NCI-H2196 treated with DMSO at 0.1 percent for 48 hours (cell line): ENCODE measurements at regions not wholly inside any gene's neighbourhood (a gene's known extent, or its start where the extent isn't known, plus 50 kb on each side); places are given as distances from the start of the nearest gene placed in this dataset.

Experiments
- DNase-seq: peaks from one replicate; lab custom pipeline; 2025; ENCODE audit not compliant: unreplicated experiment; lab: John Stamatoyannopoulos, UW

DNA sequence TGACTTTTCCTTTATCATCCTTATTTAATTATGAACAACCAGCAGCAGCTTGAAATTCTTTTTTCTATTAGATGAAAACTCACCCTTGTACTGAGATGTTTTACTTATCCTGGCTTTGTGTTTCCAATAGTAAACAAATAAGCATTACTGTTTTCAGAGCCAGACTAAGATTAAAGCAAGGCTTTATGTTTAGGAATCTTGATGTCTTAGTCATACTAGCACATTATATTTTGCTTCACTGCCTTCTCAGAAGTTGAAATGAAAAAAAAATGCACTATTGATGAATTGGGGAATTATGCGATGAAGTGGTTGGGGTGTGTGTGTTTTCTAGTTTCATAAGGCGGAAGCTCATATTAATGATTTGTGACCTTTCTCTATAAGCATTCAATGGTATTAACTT is 301.2 kb upstream of the E2F7 start:
- no peak for DNase-seq

DNA sequence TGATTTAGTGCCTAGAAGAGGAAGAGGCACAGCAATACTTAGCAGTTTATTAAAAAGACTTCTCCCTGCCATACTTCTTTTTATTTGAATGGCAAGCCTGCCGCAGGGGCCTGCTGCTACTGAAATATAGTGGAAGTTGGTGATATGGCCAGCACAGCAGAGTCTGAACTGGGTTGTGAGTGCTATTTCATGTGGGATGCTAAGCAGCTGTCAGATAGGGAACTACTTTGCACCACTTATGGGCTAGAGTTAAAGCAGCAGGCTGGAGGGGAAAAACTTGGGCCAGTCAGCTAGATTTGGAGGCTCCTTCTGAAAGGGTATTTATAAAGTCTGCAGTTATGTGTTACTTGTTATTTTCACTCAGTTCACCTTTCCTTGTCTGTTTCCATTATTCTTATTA is 299.0 kb upstream of the E2F7 start:
- no peak for DNase-seq

DNA sequence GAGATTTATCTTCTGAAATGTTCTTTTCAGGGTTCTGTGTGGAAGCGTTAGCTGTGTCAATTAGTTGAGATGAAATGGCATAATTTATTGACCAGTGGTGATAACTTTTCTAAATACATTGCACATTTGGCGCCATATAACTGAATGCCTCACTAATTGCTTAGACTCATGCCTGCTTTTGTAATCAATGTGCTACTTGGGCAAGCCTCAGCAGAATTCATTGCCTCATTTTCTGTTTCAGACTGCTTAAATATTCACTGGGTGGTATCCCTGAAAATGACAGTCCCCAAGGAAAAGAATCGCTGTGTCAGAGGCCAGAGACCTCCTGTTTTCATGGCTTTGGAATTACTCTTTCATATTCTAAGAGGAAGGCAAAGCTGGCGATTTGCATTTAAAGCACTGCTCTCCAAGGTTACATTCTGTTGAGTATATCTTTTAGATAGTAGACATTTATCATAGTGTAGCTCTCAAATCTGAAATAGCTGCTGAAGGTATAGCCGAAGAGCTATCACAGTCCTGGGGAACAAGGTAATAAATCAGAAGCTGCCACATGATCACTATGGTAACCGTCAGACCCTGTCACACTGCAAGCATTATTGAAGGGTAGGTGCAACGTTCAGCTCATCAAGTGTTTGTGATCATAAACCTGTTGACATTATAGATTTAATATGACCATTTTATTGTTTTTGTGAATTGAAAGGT is 297.3 kb upstream of the E2F7 start:
- DNase-seq, result no peak

DNA sequence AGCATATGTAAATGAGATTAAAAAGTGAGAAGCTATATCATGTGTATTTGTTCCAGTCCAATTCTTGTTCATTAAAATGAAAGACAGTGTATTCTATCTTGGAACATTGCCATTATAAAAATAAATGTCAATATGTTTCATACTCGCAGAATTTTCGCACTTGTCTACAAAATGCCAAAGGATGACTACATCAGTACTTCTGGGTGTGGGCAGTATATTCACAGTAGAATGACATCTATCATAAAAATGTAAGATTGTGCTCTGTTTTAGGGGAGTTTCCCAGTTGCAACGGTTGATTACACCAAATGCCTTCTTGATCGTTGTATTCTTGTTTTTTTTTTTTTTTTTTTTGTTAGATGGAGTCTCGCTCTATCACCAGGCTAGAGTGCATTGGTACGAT is 292.3 kb upstream of the E2F7 start:
- DNase-seq, result no peak

DNA sequence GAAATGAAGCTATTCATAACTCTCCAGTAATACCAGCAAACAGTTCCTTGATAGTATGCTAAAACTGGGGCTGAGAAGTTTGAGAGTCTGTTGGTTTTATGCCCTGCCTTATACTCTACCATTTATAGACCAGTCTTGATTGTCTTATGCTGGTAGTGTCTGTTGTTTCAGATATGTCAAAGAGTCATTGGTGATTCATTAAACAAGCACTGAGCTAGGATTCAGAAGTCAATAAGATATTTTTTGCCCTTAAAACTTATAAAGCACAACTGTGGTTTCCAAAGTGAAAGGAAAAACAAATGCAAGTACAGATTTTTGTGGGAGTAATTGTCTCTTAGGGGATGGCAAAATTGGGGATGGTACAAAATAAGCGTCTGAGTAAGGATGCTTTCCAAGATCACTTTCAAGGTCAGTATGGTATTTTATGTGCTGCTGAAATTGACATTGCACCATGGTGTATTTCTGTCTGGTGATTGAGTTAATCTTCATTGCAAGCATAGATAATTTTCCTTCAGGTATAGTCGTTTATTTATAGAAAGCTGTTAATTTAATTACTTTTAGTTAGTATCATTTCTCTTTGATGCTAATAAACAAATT is 289.5 kb upstream of the E2F7 start:
- no peak for DNase-seq

- no peak for DNase-seq
Observed at GRCh38 chr12:77352946-77353345, 287.6 kb upstream of the E2F7 start.

- no peak for DNase-seq
Observed at GRCh38 chr12:77351860-77352259, 286.5 kb upstream of the E2F7 start.

GRCh38 chr12:77349689-77350370 is 284.5 kb upstream of the E2F7 start:
- DNase-seq, result no peak

GRCh38 chr12:77347017-77347416 is 281.6 kb upstream of the E2F7 start:
- no peak for DNase-seq

DNA sequence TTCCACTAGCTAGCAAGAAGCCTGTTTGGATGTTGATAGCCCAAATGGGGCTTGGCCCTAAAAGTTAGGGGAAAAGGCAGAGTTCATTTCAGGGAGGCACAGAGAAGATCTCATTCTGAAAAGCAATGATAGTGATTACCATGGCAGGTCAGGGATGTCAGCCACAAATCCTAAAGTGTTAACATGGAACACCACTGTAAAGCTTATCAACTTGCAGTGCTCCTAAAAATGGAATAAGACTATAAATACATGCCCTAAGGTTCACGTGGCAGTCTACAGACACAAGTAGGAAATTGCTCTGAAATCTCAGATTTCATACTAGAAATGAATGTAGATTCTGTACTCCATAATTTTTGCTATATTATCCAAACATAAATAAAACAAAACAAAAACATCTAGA is 280.0 kb upstream of the E2F7 start:
- DNase-seq, result no peak

DNA sequence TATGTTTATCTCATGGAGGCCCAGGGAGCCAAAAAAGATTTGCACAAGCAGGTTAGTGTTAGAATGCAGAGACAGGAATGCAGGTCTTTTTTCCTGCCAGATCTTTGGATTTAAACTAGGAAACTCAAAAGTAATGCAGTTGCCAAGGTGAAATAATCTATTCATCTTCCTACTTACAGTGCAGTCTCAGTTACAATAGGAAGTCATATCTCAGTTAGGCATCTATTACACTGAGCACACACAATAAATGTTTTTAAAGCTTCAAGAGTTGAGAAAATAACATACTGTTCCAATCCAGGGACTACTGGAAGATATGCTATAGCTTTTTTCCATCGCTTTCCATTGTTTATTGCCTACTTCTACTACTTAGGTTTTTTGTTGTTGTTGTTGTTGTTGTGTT is 279.3 kb upstream of the E2F7 start:
- no peak for DNase-seq

- DNase-seq, result no peak
Observed at GRCh38 chr12:77343291-77343690, 277.9 kb upstream of the E2F7 start.

DNA sequence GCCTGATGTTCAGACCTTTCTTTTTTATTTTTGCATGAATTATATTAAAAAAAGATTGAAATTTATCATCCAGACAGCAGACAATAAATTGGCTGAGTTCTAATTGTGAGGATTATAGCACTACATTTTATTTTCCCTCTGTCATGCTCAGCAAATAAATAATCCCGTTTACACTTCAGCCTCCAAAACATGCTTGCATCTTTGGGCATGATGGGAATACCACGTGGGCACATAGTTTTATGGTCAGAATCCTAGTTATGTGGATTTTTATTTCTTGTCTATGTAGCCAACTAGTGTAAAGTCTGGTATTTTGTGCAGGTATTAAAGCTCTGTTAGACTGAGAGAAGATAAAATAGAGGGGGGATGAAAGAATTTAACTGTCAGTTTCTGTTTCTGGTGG is 276.9 kb upstream of the E2F7 start:
- no peak for DNase-seq

DNA sequence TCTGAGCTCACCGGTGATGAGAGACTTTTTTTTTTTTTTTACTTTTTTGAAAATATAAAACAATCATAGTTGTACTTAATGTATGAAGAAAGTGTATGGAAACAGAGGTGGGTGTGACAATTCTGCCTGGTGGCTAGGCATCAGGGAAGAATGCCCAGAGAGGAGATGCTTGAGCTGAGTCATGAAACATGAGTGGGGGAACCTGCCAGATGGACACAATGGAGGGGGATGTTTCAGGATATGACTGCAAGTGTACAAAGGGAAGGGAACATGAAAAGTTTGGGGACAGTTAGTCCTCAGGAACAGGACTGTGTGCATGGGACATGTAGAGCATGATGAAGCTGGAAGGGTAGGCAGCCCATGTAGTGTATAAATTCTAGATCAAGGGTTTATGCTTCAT is 274.2 kb upstream of the E2F7 start:
- no peak for DNase-seq

- no peak for DNase-seq
Observed at GRCh38 chr12:77337362-77337761, 272.0 kb upstream of the E2F7 start.

GRCh38 chr12:77334806-77335205 is 269.4 kb upstream of the E2F7 start:
- DNase-seq, result no peak

GRCh38 chr12:77328326-77328725 is 263.0 kb upstream of the E2F7 start:
- no peak for DNase-seq

GRCh38 chr12:77325511-77326236 is 260.3 kb upstream of the E2F7 start:
- no peak for DNase-seq

DNA sequence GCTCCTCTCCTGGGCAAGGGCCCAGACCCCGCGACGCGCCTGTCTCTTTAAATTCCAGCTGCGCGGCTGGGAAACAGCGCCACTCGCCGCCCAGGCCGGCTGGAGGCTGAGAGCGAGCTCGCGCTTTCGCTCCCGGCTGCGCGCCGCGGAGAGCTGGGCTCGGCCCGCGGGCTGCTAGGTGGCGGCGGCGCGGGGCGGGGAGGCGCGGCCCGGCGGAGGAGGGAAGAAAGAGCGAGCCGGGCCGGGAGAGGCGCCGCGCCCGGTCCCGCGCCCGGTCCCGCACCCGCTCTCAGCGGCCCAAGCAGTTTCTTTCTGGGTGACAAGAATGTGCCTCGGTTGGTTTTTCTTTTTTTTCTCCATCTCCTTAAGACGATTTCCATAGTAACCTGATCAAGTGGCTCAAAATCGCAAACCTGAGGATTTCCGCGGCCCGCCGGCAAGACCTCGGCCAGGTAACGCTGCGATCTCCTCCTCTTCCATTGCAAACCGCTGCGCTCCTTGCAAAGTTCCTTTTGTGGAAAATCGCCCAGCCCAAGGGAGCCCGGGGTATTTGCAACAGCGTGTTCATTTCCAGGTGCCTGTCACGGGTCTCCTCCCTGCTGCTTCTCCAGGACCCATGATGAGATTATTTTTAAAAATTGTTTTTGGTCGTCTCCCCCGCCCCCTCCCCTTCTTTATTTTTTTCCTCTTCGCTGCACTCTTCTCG is 259.5 kb upstream of the E2F7 start:
- DNase-seq, result no peak

GRCh38 chr12:77324416-77324762 is 259.0 kb upstream of the E2F7 start:
- DNase-seq, result no peak

GRCh38 chr12:77323788-77324415 is 258.5 kb upstream of the E2F7 start:
- no peak for DNase-seq
